ENCODE measurements at regions not wholly inside any gene's neighbourhood (a gene's known extent, or its start where the extent isn't known, plus 50 kb on each side); places are given as distances from the start of the nearest gene placed in this dataset.

- no peaks in the 10 kb centered on the region for H3K36me3 Mint-ChIP-seq (ENCODE audit: unreplicated experiment)
- H3K4me1 Mint-ChIP-seq (ENCODE audit: unreplicated experiment), result no peaks in the 10 kb centered on the region
- H3K27me3 Mint-ChIP-seq (ENCODE audit: unreplicated experiment), result no peaks in the 10 kb centered on the region
- H3K4me3 Mint-ChIP-seq (ENCODE audit: unreplicated experiment), result no peak overlapping the region
- H3K9me3 Mint-ChIP-seq (ENCODE audit: unreplicated experiment), result no peaks in the 10 kb centered on the region
- no peak for DNase-seq (ENCODE audit: extremely low spot score, unreplicated experiment)
- H3K27ac Mint-ChIP-seq (ENCODE audit: unreplicated experiment), result no peak overlapping the region
- TF ChIP-seq CTCF (IDR thresholded peaks at IDR 0.05), result no peak
These were observed 130.1 kb upstream of the CCL2 start for GRCh38 chr17:34125010-34125409.

GRCh38 chr17:34125921-34126320 is 129.2 kb upstream of the CCL2 start:
- no peaks in the 10 kb centered on the region for H3K9me3 Mint-ChIP-seq (ENCODE audit: unreplicated experiment)
- no peak overlapping the region for H3K27ac Mint-ChIP-seq (ENCODE audit: unreplicated experiment)
- H3K27me3 Mint-ChIP-seq (ENCODE audit: unreplicated experiment), result no peaks in the 10 kb centered on the region
- H3K4me3 Mint-ChIP-seq (ENCODE audit: unreplicated experiment), result no peak overlapping the region
- DNase-seq (ENCODE audit: extremely low spot score, unreplicated experiment), result no peak
- H3K4me1 Mint-ChIP-seq (ENCODE audit: unreplicated experiment), result no peaks in the 10 kb centered on the region
- no peak for TF ChIP-seq CTCF (IDR thresholded peaks at IDR 0.05)
- no peaks in the 10 kb centered on the region for H3K36me3 Mint-ChIP-seq (ENCODE audit: unreplicated experiment)

- Mint-ChIP-seq H3K4me1 (ENCODE audit: unreplicated experiment) (no peaks in the 10 kb centered on the region), H3K9me3 (ENCODE audit: unreplicated experiment) (no peaks in the 10 kb centered on the region), H3K4me3 (ENCODE audit: unreplicated experiment) (no peak overlapping the region), H3K27me3 (ENCODE audit: unreplicated experiment) (no peaks in the 10 kb centered on the region), H3K36me3 (ENCODE audit: unreplicated experiment) (no peaks in the 10 kb centered on the region), H3K27ac (ENCODE audit: unreplicated experiment) (no peak overlapping the region)
- no peak for TF ChIP-seq CTCF (IDR thresholded peaks at IDR 0.05)
- DNase-seq (ENCODE audit: extremely low spot score, unreplicated experiment), result no peak
These were observed 128.6 kb upstream of the CCL2 start for GRCh38 chr17:34126496-34126895.

GRCh38 chr17:34126965-34127364 is 128.1 kb upstream of the CCL2 start:
- Mint-ChIP-seq H3K9me3 (ENCODE audit: unreplicated experiment) (no peaks in the 10 kb centered on the region), H3K4me3 (ENCODE audit: unreplicated experiment) (no peak overlapping the region), H3K27ac (ENCODE audit: unreplicated experiment) (no peak overlapping the region), H3K36me3 (ENCODE audit: unreplicated experiment) (no peaks in the 10 kb centered on the region), H3K4me1 (ENCODE audit: unreplicated experiment) (no peaks in the 10 kb centered on the region), H3K27me3 (ENCODE audit: unreplicated experiment) (no peaks in the 10 kb centered on the region)
- TF ChIP-seq CTCF (IDR thresholded peaks at IDR 0.05), result no peak
- DNase-seq (ENCODE audit: extremely low spot score, unreplicated experiment), result no peak

- DNase-seq (ENCODE audit: extremely low spot score, unreplicated experiment), result no peak
- H3K27me3 Mint-ChIP-seq (ENCODE audit: unreplicated experiment), result no peaks in the 10 kb centered on the region
- no peaks in the 10 kb centered on the region for H3K9me3 Mint-ChIP-seq (ENCODE audit: unreplicated experiment)
- H3K4me1 Mint-ChIP-seq (ENCODE audit: unreplicated experiment), result no peaks in the 10 kb centered on the region
- TF ChIP-seq CTCF (IDR thresholded peaks at IDR 0.05), result no peak
- no peaks in the 10 kb centered on the region for H3K36me3 Mint-ChIP-seq (ENCODE audit: unreplicated experiment)
- no peak overlapping the region for H3K27ac Mint-ChIP-seq (ENCODE audit: unreplicated experiment)
- H3K4me3 Mint-ChIP-seq (ENCODE audit: unreplicated experiment), result no peak overlapping the region
These were observed 124.5 kb upstream of the CCL2 start for GRCh38 chr17:34130544-34130943.

Data from osteocyte (in vitro differentiated cells).